ENCODE measurements at regions not wholly inside any gene's neighbourhood (a gene's known extent, or its start where the extent isn't known, plus 50 kb on each side); places are given as distances from the start of the nearest gene placed in this dataset.

GRCh38 chr17:73987395-73987794 lies 216.1 kb upstream of the RPL38 start:
- no peak for ATAC-seq

More at GRCh38 chr17:73987395-73987794, 216.1 kb upstream of the RPL38 start:
- Histone ChIP-seq H3K4me2 (ENCODE audit: low read length) (no peak overlapping the region), H3K79me2 (ENCODE audit: insufficient read depth, low read length) (no peaks in the 10 kb centered on the region), H3K9me2 (ENCODE audit: insufficient read depth) (no peaks in the 10 kb centered on the region), H3K9ac (ENCODE audit: low read length) (no peak overlapping the region), H2AFZ (ENCODE audit: low read depth, low read length, poor library complexity, severe bottlenecking) (no peak overlapping the region), H4K20me1 (ENCODE audit: insufficient read depth) (no peaks in the 10 kb centered on the region), H3K4me1 (ENCODE audit: control insufficient read depth in 1 of 2, insufficient read depth in 2 of 2, low read length in 2 of 2) (no peaks in the 10 kb centered on the region), H3K27me3 (ENCODE audit: insufficient read depth, low read length) (peaks cover 11% of the 10 kb centered on the region), H3K4me3 (replicated peaks in 1 of 2; ENCODE audit: low read depth in 1 of 2, low read length in 2 of 2) (no peak overlapping the region), H3K36me3 (ENCODE audit: control insufficient read depth in 1 of 2, insufficient read depth in 2 of 2, low read length in 2 of 2) (no peaks in the 10 kb centered on the region), H3K9me3 (ENCODE audit: control insufficient read depth in 1 of 2, insufficient read depth in 1 of 2, low read depth in 1 of 2, low read length in 2 of 2) (no peaks in the 10 kb centered on the region), H3K27ac (ENCODE audit: low read depth, low read length) (no peak overlapping the region)
- TF ChIP-seq SIN3A (IDR thresholded peaks at IDR 0.05; ENCODE audit: low read depth) = no peak
- TF ChIP-seq CTCF (IDR thresholded peaks at IDR 0.05 in 2 of 3, conservative IDR thresholded peaks at IDR 0.05 in 1 of 3; ENCODE audit: borderline replicate concordance in 1 of 3, insufficient read depth in 1 of 3, low read depth in 2 of 3, low read length in 2 of 3) = no peak
- no peak for TF ChIP-seq ZFX (IDR thresholded peaks at IDR 0.05)
- TF ChIP-seq EZH2 (IDR thresholded peaks at IDR 0.05) = no peak
- no peak for TF ChIP-seq YY1 (IDR thresholded peaks at IDR 0.05; ENCODE audit: extremely low read depth, insufficient replicate concordance, low read depth, low read length)
- no peak for TF ChIP-seq CBX3 (IDR thresholded peaks at IDR 0.05; ENCODE audit: low read depth)
- no peak for TF ChIP-seq SRF (IDR thresholded peaks at IDR 0.05; ENCODE audit: low read depth)
- TF ChIP-seq SP1 (IDR thresholded peaks at IDR 0.05; ENCODE audit: low read depth) = no peak
- no peak for TF ChIP-seq POLR2A (IDR thresholded peaks at IDR 0.05; ENCODE audit: borderline replicate concordance, extremely low read depth, insufficient read depth, insufficient read length)
- no peak for TF ChIP-seq REST (IDR thresholded peaks at IDR 0.05; ENCODE audit: low read depth)
- no peak for TF ChIP-seq CEBPB (IDR thresholded peaks at IDR 0.05; ENCODE audit: low read depth)
- no peak for TF ChIP-seq JUND (IDR thresholded peaks at IDR 0.05)
- TF ChIP-seq RAD21 (IDR thresholded peaks at IDR 0.05; ENCODE audit: low read depth) = no peak
- TF ChIP-seq EGR1 (IDR thresholded peaks at IDR 0.05; ENCODE audit: low read depth) = no peak
- ChIA-PET CTCF (interaction anchor here (1.6 to 1.9 kb wide), 2 partner anchors 11 kb away, joined by 5 to 10 read pairs; no protein-coding TSS in a partner anchor), RAD21 (ENCODE audit: low non-redundant PET in 1 of 2, low total read pairs in 2 of 2, uncharacterized antibody in 2 of 2, unreplicated experiment in 2 of 2) (interaction anchor here in 1 of 2 experiments (0.6 kb wide), 1 partner anchor 20 kb away, joined by 6 read pairs; no protein-coding TSS in a partner anchor), POLR2A (no interaction called here)
- no TSS peak for BruUV-seq (replicated peaks)
- intact Hi-C loops (cut with micrococcal nuclease) = no loop called here
- no peak for DNase-seq (ENCODE audit: low read depth, low spot score)

Measured in HCT116 (cell line).